22Rv1 (cell line): ENCODE measurements at regions not wholly inside any gene's neighbourhood (a gene's known extent, or its start where the extent isn't known, plus 50 kb on each side); places are given as distances from the start of the nearest gene placed in this dataset.

ENCODE experiments used
- H3K27ac ChIP-seq: fragments of 450-650 bp; 2 replicates; pipeline ENCODE4 v1.5.1; 2017
- ZFX ChIP-seq: fragments of 450-650 bp; IDR thresholded peaks from 2 replicates; pipeline ENCODE4 v1.6.1; 2017; ENCODE audit warnings: antibody characterized with exemption, borderline replicate concordance
- TF ChIP-seq, protein P1 (sequence below): fragments of 450-650 bp; IDR thresholded peaks from 2 replicates; pipeline ENCODE4 v1.5.1; 2017; ENCODE audit warnings: mild to moderate bottlenecking

DNA sequence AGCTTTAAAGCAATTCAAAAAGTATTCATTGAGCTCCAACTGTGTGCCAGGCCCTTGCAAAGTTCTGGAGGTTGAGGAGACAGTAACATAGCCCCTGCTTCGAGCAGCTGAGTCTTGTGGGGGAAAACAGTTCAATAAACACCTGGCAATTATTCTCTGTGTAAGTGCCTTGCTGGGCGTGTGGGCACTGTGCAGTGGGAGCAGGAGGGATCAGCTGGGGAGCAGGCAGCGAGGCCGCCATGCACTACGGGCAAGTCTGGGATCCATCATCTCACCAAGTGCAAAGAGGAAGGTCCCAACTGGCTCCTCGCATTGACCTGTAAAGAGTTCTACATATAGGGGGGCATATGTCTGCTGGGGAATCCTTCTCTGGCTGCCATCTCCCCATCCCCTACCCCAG is 342.2 kb upstream of the HS6ST1 start:
- TF ChIP-seq, protein P1, sequence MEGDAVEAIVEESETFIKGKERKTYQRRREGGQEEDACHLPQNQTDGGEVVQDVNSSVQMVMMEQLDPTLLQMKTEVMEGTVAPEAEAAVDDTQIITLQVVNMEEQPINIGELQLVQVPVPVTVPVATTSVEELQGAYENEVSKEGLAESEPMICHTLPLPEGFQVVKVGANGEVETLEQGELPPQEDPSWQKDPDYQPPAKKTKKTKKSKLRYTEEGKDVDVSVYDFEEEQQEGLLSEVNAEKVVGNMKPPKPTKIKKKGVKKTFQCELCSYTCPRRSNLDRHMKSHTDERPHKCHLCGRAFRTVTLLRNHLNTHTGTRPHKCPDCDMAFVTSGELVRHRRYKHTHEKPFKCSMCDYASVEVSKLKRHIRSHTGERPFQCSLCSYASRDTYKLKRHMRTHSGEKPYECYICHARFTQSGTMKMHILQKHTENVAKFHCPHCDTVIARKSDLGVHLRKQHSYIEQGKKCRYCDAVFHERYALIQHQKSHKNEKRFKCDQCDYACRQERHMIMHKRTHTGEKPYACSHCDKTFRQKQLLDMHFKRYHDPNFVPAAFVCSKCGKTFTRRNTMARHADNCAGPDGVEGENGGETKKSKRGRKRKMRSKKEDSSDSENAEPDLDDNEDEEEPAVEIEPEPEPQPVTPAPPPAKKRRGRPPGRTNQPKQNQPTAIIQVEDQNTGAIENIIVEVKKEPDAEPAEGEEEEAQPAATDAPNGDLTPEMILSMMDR, result no peak
- TF ChIP-seq ZFX, result no peak
- no peak overlapping the region for H3K27ac ChIP-seq

GRCh38 chr2:128661311-128661710 is 342.6 kb upstream of the HS6ST1 start:
- H3K27ac ChIP-seq, result no peak overlapping the region
- TF ChIP-seq, protein P1, result no peak
- TF ChIP-seq ZFX, result no peak

DNA sequence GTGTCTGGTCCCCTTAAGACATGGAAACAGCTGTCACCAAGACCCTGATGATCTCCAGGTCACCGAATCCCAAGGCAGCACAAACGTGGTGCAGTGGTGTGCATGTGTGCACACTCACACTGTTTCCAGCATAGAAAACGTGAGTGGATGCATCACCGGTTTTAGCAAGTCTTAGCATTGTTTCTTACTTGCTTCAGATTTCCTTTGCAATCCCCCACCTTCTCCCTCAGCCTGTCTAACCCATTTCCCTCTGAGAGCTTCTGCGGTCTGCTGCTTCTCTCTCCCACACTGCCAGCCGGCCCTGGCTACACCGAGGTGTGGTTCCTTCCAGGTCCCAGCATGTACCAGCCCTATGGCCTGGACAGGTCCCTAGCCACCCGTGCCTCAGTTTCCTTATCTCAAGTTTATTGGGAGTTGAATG is 343.4 kb upstream of the HS6ST1 start:
- no peak overlapping the region for H3K27ac ChIP-seq
- TF ChIP-seq ZFX, result no peak
- TF ChIP-seq, protein P1, result no peak

- H3K27ac ChIP-seq, result no peak overlapping the region
- no peak for TF ChIP-seq ZFX
- TF ChIP-seq, protein P1, result no peak
Measured at GRCh38 chr2:128663371-128664050, 344.8 kb upstream of the HS6ST1 start.

GRCh38 chr2:128664499-128664971 is 345.9 kb upstream of the HS6ST1 start:
- TF ChIP-seq, protein P1, result no peak
- TF ChIP-seq ZFX, result no peak
- no peak overlapping the region for H3K27ac ChIP-seq

- TF ChIP-seq ZFX, result no peak
- TF ChIP-seq, protein P1, result no peak
- no peak overlapping the region for H3K27ac ChIP-seq
Measured at GRCh38 chr2:128665113-128665512, 346.4 kb upstream of the HS6ST1 start.

DNA sequence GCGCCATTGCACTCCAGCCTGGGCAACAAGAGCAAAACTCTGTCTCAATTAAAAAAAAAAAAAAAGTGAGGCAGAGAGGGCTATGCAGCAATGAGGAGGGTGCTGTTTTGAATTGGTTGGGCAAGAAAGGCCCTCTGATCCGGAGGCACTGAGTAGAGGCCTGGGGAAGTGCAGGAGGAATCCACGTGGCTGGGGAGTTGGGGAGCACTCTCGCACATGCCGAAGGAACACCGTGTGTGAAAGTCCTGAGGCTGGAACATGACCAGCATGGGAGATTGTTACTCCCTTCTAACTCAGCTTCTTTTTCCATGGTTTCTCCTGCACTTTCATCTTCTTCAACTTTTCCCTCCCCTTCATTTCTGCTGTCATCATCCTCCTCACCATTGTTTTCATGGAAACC is 347.9 kb upstream of the HS6ST1 start:
- TF ChIP-seq, protein P1, result no peak
- TF ChIP-seq ZFX, result no peak
- no peak overlapping the region for H3K27ac ChIP-seq
